Cardiac muscle cell (in vitro differentiated cells and primary cell): ENCODE measurements at regions not wholly inside any gene's neighbourhood (a gene's known extent, or its start where the extent isn't known, plus 50 kb on each side); places are given as distances from the start of the nearest gene placed in this dataset.

Experiments used
- DNase-seq, 2 donors: peaks; one replicate each; pipeline versions ENCODE4 v3.0.0 to v3.0.0-alpha.2; 2010 to 2017; ENCODE audit warnings: low read depth in 1 of 2, low spot score in 1 of 2
- H3K27ac ChIP-seq: fragments of 200-600 bp; sonication (generic); 2 replicates; pipeline ENCODE4 v1.5.1; 2016
- H3K27me3 ChIP-seq: fragments of 200-600 bp; sonication (generic); 2 replicates; pipeline ENCODE4 v1.6.0; 2016; ENCODE audit warnings: control low read depth
- H3K36me3 ChIP-seq: fragments of 200-600 bp; sonication (generic); 2 replicates; pipeline ENCODE4 v1.5.1; 2016; ENCODE audit warnings: control low read depth
- H3K4me1 ChIP-seq: fragments of 200-600 bp; sonication (generic); 2 replicates; pipeline ENCODE4 v1.8.1; 2017; ENCODE audit warnings: low read depth, mild to moderate bottlenecking, mixed run types
- H3K4me3 ChIP-seq: fragments of 200-600 bp; sonication (generic); 2 replicates; pipeline ENCODE4 v1.5.1; 2016; ENCODE audit warnings: mild to moderate bottlenecking
- H3K9me3 ChIP-seq: fragments of 200-600 bp; sonication (generic); 2 replicates; pipeline ENCODE4 v1.5.1; 2017; ENCODE audit warnings: low read depth, mild to moderate bottlenecking, control low read depth
- TF ChIP-seq, protein P1 (sequence below): IDR thresholded peaks from 2 replicates; pipeline ENCODE4 v1.5.1; 2012; ENCODE audit warnings: low read depth, mild to moderate bottlenecking, low read length

DNA sequence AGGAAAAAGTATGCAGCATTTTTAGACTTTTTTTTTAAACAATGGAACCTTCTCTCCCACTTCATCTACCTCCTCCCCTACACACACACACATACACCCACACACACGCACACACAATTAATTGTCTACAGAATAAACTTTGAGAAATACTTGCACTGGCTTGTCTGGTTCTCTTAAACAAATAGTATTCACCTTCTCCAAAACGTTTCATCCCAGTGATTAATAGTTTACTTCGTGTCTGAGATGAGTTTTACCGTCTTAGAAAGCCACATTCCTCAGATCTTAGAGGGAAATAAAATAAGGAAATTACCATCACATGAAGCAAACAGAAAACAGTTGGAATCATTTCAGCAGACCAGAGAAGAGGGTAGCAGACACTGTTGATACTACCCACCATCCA lies 570.6 kb upstream of the CLINT1 start:
- Histone ChIP-seq H3K36me3 (no peaks in the 10 kb centered on the region), H3K4me3 (no peak overlapping the region), H3K9me3 (no peaks in the 10 kb centered on the region), H3K27ac (no peak overlapping the region), H3K27me3 (no peaks in the 10 kb centered on the region), H3K4me1 (peaks cover 3% of the 10 kb centered on the region)
- TF ChIP-seq, protein P1, sequence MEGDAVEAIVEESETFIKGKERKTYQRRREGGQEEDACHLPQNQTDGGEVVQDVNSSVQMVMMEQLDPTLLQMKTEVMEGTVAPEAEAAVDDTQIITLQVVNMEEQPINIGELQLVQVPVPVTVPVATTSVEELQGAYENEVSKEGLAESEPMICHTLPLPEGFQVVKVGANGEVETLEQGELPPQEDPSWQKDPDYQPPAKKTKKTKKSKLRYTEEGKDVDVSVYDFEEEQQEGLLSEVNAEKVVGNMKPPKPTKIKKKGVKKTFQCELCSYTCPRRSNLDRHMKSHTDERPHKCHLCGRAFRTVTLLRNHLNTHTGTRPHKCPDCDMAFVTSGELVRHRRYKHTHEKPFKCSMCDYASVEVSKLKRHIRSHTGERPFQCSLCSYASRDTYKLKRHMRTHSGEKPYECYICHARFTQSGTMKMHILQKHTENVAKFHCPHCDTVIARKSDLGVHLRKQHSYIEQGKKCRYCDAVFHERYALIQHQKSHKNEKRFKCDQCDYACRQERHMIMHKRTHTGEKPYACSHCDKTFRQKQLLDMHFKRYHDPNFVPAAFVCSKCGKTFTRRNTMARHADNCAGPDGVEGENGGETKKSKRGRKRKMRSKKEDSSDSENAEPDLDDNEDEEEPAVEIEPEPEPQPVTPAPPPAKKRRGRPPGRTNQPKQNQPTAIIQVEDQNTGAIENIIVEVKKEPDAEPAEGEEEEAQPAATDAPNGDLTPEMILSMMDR: no peak
- no peak for DNase-seq

DNA sequence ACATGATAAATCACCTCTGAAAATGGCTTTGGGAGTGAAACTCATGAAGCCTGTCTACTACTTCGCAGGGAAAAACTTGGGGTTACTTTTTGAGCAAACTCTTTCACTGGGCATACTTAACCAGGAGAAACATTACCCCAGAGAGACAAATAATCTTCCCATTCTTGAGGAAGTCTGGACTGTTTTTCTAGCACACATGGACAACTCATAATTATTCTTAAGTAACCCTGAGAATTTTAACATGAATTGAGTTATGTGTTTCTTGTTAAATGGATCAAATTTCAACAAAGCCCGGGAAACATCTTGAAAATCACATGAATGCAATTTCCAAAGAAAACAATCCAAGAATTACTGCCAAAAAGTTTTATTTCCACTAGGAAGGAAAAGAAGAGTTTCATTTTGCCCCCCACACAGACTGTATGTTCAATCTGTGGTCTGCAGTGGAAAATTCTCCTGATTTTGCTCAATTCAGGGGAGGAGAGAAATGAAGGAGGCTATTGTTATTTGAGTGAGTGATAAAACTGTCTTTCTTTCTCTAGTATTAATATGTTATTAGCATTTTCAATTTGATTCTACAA lies 564.8 kb upstream of the CLINT1 start:
- DNase-seq: peak in 1 of 2 donors; percentile 60
- TF ChIP-seq, protein P1: no peak
- no peak overlapping the region for H3K27ac ChIP-seq

DNA sequence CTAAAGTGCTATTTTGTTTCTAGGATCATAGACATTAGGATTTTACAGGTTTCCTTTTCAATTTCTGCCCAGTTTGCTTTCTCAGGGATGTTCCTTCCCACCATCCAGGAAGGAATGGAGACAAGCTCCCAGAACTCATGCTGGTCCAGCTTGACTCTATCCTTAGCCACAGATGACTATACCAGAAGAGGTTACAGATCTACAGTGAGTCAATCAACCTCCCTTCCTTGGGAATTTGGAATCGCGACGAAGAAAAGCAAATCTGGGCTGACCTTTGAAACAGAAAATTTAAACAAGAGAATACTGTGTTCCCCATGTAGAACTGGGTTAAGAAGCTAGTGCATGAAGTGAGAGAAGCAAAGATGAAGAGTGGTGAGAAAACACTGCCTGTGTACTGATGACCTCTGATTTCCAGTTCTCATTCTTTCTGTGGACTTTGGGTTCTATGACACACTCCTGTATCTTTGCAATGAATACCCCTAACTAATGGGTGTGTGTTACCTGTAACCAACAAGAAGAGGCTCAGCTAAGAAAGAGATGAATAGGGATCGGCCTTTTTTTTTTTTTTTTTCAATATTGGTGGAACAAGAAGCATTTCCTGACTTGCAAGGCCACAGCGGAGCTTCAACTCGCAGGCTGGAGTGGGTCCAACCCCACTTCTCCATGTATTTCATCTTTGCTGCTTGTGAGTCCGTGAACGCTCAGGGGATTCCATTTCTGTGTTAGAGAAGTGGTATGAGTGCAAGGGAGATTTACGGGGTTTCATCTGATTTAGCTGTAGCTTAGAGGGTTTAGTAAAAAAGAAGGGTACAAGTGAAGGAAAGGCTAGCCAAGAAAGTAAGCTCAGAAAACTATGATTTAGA lies 563.9 kb upstream of the CLINT1 start:
- Histone ChIP-seq H3K27me3 (no peaks in the 10 kb centered on the region), H3K4me1 (no peaks in the 10 kb centered on the region), H3K27ac (no peak overlapping the region), H3K36me3 (no peaks in the 10 kb centered on the region), H3K4me3 (no peak overlapping the region), H3K9me3 (no peaks in the 10 kb centered on the region)
- TF ChIP-seq, protein P1: no peak
- peak in 1 of 2 donors; percentile 57 for DNase-seq

More for the DNA sequence above, 564.8 kb upstream of the CLINT1 start:
- Histone ChIP-seq H3K9me3 (no peaks in the 10 kb centered on the region), H3K36me3 (no peaks in the 10 kb centered on the region), H3K4me1 (no peaks in the 10 kb centered on the region), H3K4me3 (no peak overlapping the region), H3K27me3 (no peaks in the 10 kb centered on the region)

DNA sequence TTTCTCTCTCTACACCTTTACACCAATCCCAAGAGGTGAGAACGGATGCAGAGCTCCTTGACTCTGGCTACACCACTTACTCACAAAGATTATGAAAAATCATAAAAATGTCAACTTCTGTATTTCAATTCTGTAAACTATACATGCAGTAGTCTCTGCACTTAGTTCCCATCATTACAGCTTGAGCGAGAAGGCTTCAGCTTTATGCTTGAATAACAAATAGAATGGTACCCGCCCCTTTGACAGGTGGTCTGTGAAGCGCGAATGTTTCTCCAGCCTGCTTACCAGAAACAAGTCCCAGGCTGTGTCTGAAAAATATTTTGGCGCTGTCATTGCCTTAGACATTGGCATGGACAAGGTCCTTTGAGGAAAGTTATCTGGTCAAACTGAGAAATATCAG lies 562.4 kb upstream of the CLINT1 start:
- Histone ChIP-seq H3K36me3 (no peaks in the 10 kb centered on the region), H3K27me3 (no peaks in the 10 kb centered on the region), H3K27ac (no peak overlapping the region), H3K9me3 (no peaks in the 10 kb centered on the region), H3K4me1 (no peaks in the 10 kb centered on the region), H3K4me3 (no peak overlapping the region)
- TF ChIP-seq, protein P1: no peak
- no peak for DNase-seq

DNA sequence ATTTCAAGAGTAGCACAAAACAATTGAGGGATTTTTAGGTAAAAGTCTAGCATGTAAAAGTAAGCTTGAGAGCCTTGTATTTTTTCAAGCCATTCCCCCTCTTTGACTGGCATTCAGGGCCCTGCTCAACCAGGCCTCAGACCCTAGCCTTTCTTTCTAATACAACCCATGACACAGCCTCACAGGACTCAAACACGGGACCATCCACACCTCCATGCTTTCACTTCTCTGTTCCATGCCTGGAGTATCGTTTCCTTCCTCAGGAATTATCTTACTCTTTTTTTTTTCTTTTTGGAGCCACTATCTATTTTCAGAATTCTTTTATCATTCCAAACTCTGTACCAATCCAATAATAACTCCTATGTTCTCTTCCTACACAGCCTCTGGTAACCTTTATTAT lies 560.2 kb upstream of the CLINT1 start:
- no peak overlapping the region for H3K4me3 ChIP-seq
- H3K27me3 ChIP-seq: no peaks in the 10 kb centered on the region
- H3K9me3 ChIP-seq: no peaks in the 10 kb centered on the region
- no peak for DNase-seq
- H3K27ac ChIP-seq: no peak overlapping the region
- H3K36me3 ChIP-seq: no peaks in the 10 kb centered on the region
- TF ChIP-seq, protein P1: no peak
- H3K4me1 ChIP-seq: no peaks in the 10 kb centered on the region
